Neuronal stem cell (in vitro differentiated cells): ENCODE measurements at regions not wholly inside any gene's neighbourhood (a gene's known extent, or its start where the extent isn't known, plus 50 kb on each side); places are given as distances from the start of the nearest gene placed in this dataset.

Experiments
- DNase-seq: peaks from one replicate; pipeline ENCODE4 v3.0.0-alpha.2; 2013; ENCODE audit warnings: low spot score
- H2AFZ ChIP-seq: one replicate; pipeline ENCODE4 v1.6.1; 2013; ENCODE audit warnings: mild to moderate bottlenecking, low read length, inconsistent platforms
- H2AK5ac ChIP-seq: 2 replicates; pipeline ENCODE4 v1.6.1; 2013; ENCODE audit warnings: low read depth, mild to moderate bottlenecking, inconsistent platforms, low read length, moderate library complexity, mixed read lengths
- H2BK120ac ChIP-seq: 2 replicates; pipeline ENCODE4 v1.6.1; 2013; ENCODE audit warnings: low read depth, mild to moderate bottlenecking, inconsistent platforms, low read length, moderate library complexity, mixed read lengths
- H2BK12ac ChIP-seq: one replicate; pipeline ENCODE4 v1.6.1; 2013; ENCODE audit warnings: low read length, inconsistent platforms
- H2BK15ac ChIP-seq: 2 replicates; pipeline ENCODE4 v1.6.1; 2013; ENCODE audit warnings: mild to moderate bottlenecking, low read length, inconsistent platforms, mixed read lengths
- H2BK5ac ChIP-seq: one replicate; pipeline ENCODE4 v1.6.1; 2013; ENCODE audit warnings: inconsistent platforms, mild to moderate bottlenecking, low read length, moderate library complexity
- H3K14ac ChIP-seq: one replicate; pipeline ENCODE4 v1.6.1; 2013; ENCODE audit warnings: low read length, inconsistent platforms
- H3K18ac ChIP-seq: 2 replicates; pipeline ENCODE4 v1.6.1; 2013; ENCODE audit warnings: low read length, inconsistent platforms
- H3K23ac ChIP-seq: 2 replicates; pipeline ENCODE4 v1.6.1; 2013; ENCODE audit warnings: low read depth, mild to moderate bottlenecking, mixed read lengths, low read length, inconsistent platforms; ENCODE audit not compliant: poor library complexity
- H3K27ac ChIP-seq: replicated peaks from 3 replicates; pipeline ENCODE4 v1.5.1; 2013; ENCODE audit warnings: low read length, inconsistent platforms
- H3K27me3 ChIP-seq, 3 experiments: 2 replicates each; pipeline ENCODE4 v1.6.1; 2013; ENCODE audit warnings: low read length in 3 of 3, mild to moderate bottlenecking in 2 of 3, inconsistent platforms in 1 of 3, low read depth in 1 of 3, mixed read lengths in 1 of 3, moderate library complexity in 1 of 3; ENCODE audit not compliant: control insufficient read depth in 3 of 3, insufficient read depth in 3 of 3
- H3K36me3 ChIP-seq, 2 donors: replicated peaks in 1 of 2; 2 replicates each; pipeline ENCODE4 v1.6.1; 2013; ENCODE audit warnings: low read length in 2 of 2; ENCODE audit not compliant: control insufficient read depth in 2 of 2, insufficient read depth in 2 of 2
- H3K4ac ChIP-seq: 2 replicates; pipeline ENCODE4 v1.6.1; 2013; ENCODE audit warnings: inconsistent platforms, mild to moderate bottlenecking, low read length, moderate library complexity
- H3K4me1 ChIP-seq, 2 donors: 1 replicate in 1 of 2; 2 replicates in 1 of 2; pipeline ENCODE4 v1.6.1; 2013; ENCODE audit warnings: low read length in 2 of 2, low read depth in 1 of 2; ENCODE audit not compliant: control insufficient read depth in 2 of 2, insufficient read depth in 1 of 2
- H3K4me2 ChIP-seq: one replicate; pipeline ENCODE4 v1.6.1; 2013; ENCODE audit warnings: mild to moderate bottlenecking, low read length, inconsistent platforms; ENCODE audit not compliant: insufficient read depth, poor library complexity, severe bottlenecking
- H3K4me3 ChIP-seq, 2 donors: 2 replicates each; pipeline ENCODE4 v1.5.1; 2013; ENCODE audit warnings: low read length in 2 of 2, mild to moderate bottlenecking in 2 of 2, inconsistent platforms in 1 of 2, moderate library complexity in 1 of 2
- H3K79me1 ChIP-seq: one replicate; pipeline ENCODE4 v1.6.1; 2013; ENCODE audit warnings: low read depth, mild to moderate bottlenecking, inconsistent platforms, low read length, moderate library complexity
- H3K9ac ChIP-seq: one replicate; pipeline ENCODE4 v1.6.1; 2013; ENCODE audit warnings: mild to moderate bottlenecking, low read depth, low read length, inconsistent platforms; ENCODE audit not compliant: poor library complexity
- H3K9me3 ChIP-seq, 2 donors: replicated peaks in 1 of 2; 2 replicates each; pipeline versions ENCODE3 to v1.6.1; 2013; ENCODE audit warnings: low read length in 2 of 2, mild to moderate bottlenecking in 2 of 2, inconsistent platforms in 1 of 2, low read depth in 1 of 2, mixed read lengths in 1 of 2, moderate library complexity in 1 of 2; ENCODE audit not compliant: control insufficient read depth in 2 of 2, insufficient read depth in 1 of 2
- H4K8ac ChIP-seq: one replicate; pipeline ENCODE4 v1.6.1; 2013; ENCODE audit warnings: low read depth, mild to moderate bottlenecking, inconsistent platforms, low read length, moderate library complexity
- H4K91ac ChIP-seq: one replicate; pipeline ENCODE4 v1.6.1; 2013; ENCODE audit warnings: low read length, low read depth, mild to moderate bottlenecking, inconsistent platforms; ENCODE audit not compliant: poor library complexity
- WGBS, 2 donors: extraction: QIAGEN DNeasy Blood & Tissue Kit; methylation state at CpG; one replicate each; pipeline ENCODE4 v1.1.7; 2013; ENCODE audit warnings: missing lambda C conversion rate in 2 of 2, mixed read lengths in 1 of 2; ENCODE audit not compliant: insufficient read length in 2 of 2, insufficient replicate concordance in 1 of 2; ENCODE audit errors: extremely low coverage in 2 of 2; 5-methylcytosine and 5-hydroxymethylcytosine counted together

DNA sequence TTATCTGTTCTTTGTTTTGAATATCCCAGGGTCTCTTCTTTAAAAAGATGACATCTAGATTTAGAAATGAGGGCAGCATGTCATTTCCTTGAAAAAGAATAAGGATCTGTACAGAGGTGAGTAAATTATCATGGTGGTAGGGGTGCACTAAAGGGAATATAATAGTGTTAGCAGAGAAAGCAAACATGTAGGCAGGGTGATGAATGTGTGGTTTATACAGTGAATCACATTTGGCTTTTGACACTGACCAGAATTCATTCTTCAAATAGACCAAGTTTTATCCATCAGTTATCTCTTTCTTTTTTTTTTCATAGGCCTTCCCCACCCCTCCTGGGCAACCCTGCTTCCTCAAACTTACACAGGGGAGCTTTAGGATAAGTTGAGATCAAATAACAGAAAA lies 184.5 kb upstream of the LRP1B start:
- Histone ChIP-seq H2BK5ac (no peak overlapping the region), H3K4me1 (no peaks in the 10 kb centered on the region), H3K18ac (no peak overlapping the region), H3K9me3 (peaks cover 2% of the 10 kb centered on the region in 2 donors), H2BK120ac (no peak overlapping the region), H3K23ac (no peak overlapping the region), H3K4me3 (no peak overlapping the region), H3K4ac (no peak overlapping the region), H3K36me3 (no peaks in the 10 kb centered on the region), H2BK15ac (no peak overlapping the region), H3K14ac (no peak overlapping the region), H3K9ac (no peak overlapping the region), H3K4me2 (no peak overlapping the region), H3K27me3 (no peaks in the 10 kb centered on the region), H2AK5ac (no peak overlapping the region), H4K91ac (no peak overlapping the region), H2BK12ac (no peak overlapping the region), H4K8ac (no peak overlapping the region), H3K79me1 (no peaks in the 10 kb centered on the region), H2AFZ (no peak overlapping the region), H3K27ac (no peak overlapping the region)
- no peak for DNase-seq

DNA sequence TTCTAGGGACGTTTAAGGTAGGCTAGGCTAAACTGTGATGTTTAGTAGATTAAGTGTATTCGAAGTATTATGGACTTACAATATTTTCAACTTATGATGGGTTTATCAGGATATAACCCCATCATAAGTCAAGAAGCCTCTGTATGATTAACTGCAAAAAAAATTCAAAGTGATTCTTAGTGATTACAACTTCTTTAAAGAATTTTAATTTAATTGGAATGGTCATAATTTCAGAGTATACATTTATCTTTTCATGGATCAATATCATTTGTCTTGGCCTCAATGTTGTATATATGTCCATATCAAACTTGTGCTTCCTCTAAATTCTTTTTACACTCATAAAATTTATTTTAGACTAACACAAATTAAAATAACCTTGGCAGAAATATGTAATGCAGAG lies 183.3 kb upstream of the LRP1B start:
- H3K27ac ChIP-seq = no peak overlapping the region
- H3K18ac ChIP-seq = no peak overlapping the region
- WGBS, 2 donors = no CpG with 5 or more reads among the region's 2 CpGs
- H3K14ac ChIP-seq = no peak overlapping the region
- no peak overlapping the region for H4K91ac ChIP-seq
- H2BK12ac ChIP-seq = no peak overlapping the region
- H2AK5ac ChIP-seq = no peak overlapping the region
- H4K8ac ChIP-seq = no peak overlapping the region
- H3K9ac ChIP-seq = no peak overlapping the region
- no peak overlapping the region for H2AFZ ChIP-seq
- H3K4me2 ChIP-seq = no peak overlapping the region
- no peaks in the 10 kb centered on the region for H3K36me3 ChIP-seq
- H3K23ac ChIP-seq = no peak overlapping the region
- DNase-seq = no peak
- no peaks in the 10 kb centered on the region for H3K27me3 ChIP-seq
- peaks cover 2% of the 10 kb centered on the region in 2 donors for H3K9me3 ChIP-seq
- H2BK120ac ChIP-seq = no peak overlapping the region
- no peak overlapping the region for H2BK15ac ChIP-seq
- H3K4me1 ChIP-seq = no peaks in the 10 kb centered on the region
- no peak overlapping the region for H3K4ac ChIP-seq
- H3K79me1 ChIP-seq = no peaks in the 10 kb centered on the region
- no peak overlapping the region for H2BK5ac ChIP-seq
- no peak overlapping the region for H3K4me3 ChIP-seq

DNA sequence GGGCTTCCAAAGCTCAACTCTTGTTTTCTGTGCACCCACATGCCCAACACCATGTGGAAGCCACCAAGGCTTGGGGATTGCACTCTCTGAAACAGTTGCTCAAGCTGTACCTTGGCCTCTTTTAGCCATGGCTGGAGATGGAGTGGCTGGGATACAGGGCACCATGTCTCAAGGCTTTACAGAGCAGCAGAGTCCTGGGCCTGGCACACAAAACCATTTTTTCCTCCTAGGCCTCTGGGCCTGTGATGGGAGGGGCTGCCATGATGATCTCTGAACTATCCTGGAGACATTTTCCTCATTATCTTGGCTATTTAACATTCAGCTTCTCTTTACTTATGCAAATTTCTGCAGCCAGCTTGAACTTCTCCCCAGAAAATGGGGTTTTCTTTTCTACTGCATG lies 179.7 kb upstream of the LRP1B start:
- H3K27ac ChIP-seq = no peak overlapping the region
- no peak overlapping the region for H2AK5ac ChIP-seq
- no peaks in the 10 kb centered on the region for H3K79me1 ChIP-seq
- no peak overlapping the region for H2BK12ac ChIP-seq
- DNase-seq = no peak
- no peak overlapping the region for H3K4ac ChIP-seq
- no peak overlapping the region for H4K8ac ChIP-seq
- no peak overlapping the region for H4K91ac ChIP-seq
- no peak overlapping the region for H3K4me3 ChIP-seq
- H2AFZ ChIP-seq = no peak overlapping the region
- H2BK15ac ChIP-seq = no peak overlapping the region
- no peak overlapping the region for H3K18ac ChIP-seq
- H3K36me3 ChIP-seq = no peaks in the 10 kb centered on the region
- H3K4me1 ChIP-seq = no peaks in the 10 kb centered on the region
- H3K4me2 ChIP-seq = no peak overlapping the region
- no peak overlapping the region for H3K9ac ChIP-seq
- peaks cover 2% of the 10 kb centered on the region in 2 donors for H3K9me3 ChIP-seq
- no peaks in the 10 kb centered on the region for H3K27me3 ChIP-seq
- no peak overlapping the region for H3K23ac ChIP-seq
- H2BK5ac ChIP-seq = no peak overlapping the region
- H3K14ac ChIP-seq = no peak overlapping the region
- no peak overlapping the region for H2BK120ac ChIP-seq

DNA sequence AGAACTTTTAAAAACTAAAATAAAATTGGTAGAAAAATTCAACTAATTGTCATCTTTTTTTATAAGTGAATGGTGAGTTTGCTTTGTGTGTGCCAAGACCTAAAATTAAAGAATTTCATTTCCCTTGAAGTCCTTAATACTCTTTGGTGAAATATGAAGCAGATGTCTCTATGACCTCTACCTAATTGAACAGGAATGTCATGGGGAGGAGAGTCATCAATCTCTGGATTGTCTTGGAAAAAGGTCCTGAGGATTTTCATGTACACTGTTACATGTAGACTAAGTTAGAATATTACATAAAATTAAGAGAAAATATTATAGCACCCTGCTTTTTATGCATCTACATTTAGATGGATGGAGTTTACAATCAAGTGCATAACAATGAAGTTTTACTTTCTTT lies 177.9 kb upstream of the LRP1B start:
- Histone ChIP-seq H3K14ac (no peak overlapping the region), H3K18ac (no peak overlapping the region), H2BK12ac (no peak overlapping the region), H3K9me3 (peaks cover 2% of the 10 kb centered on the region in 2 donors), H3K79me1 (no peaks in the 10 kb centered on the region), H3K4me2 (no peak overlapping the region), H2AFZ (no peak overlapping the region), H3K36me3 (no peaks in the 10 kb centered on the region), H3K27ac (no peak overlapping the region), H2BK5ac (no peak overlapping the region), H3K9ac (no peak overlapping the region), H3K23ac (no peak overlapping the region), H4K8ac (no peak overlapping the region), H4K91ac (no peak overlapping the region), H3K4ac (no peak overlapping the region), H2BK15ac (no peak overlapping the region), H3K27me3 (no peaks in the 10 kb centered on the region), H2AK5ac (no peak overlapping the region), H2BK120ac (no peak overlapping the region), H3K4me1 (no peaks in the 10 kb centered on the region), H3K4me3 (no peak overlapping the region)
- DNase-seq = no peak
